IMR-90 (cell line): ENCODE measurements at regions not wholly inside any gene's neighbourhood (a gene's known extent, or its start where the extent isn't known, plus 50 kb on each side); places are given as distances from the start of the nearest gene placed in this dataset.

ENCODE experiments used
- ATAC-seq: fragments of 200-7000 bp; cut with Tn5 transposase; 2 replicates; pipeline ENCODE4 v1.9.1; 2020; ENCODE audit warnings: low read depth, mild to moderate bottlenecking, moderate library complexity
- BruUV-seq: library from RNA; stranded (reverse); fragments of 400-500 nt; replicated peaks from 2 replicates; lab custom pipeline; 2021; lab: Mats Ljungman, UMichigan
- CTCF ChIA-PET: fragments of 300-600 bp; formaldehyde crosslinking; extraction: SDS; loops from one replicate; lab custom pipeline; 2021; ENCODE audit warnings: antibody characterized with exemption; lab: Yijun Ruan, JAX
- POLR2A ChIA-PET: fragments of 300-600 bp; sonication (Branson Sonifier 250); formaldehyde crosslinking; loops from one replicate; lab custom pipeline; 2022; ENCODE audit warnings: antibody characterized with exemption; ENCODE audit not compliant: unreplicated experiment; lab: Charles Lee
- DNase-seq: peaks from one replicate; pipeline ENCODE4 v3.0.0; 2013
- H2AFZ ChIP-seq: replicated peaks from 2 replicates; pipeline ENCODE3; 2013; ENCODE audit warnings: low read length, mild to moderate bottlenecking; ENCODE audit not compliant: poor library complexity
- H2AK5ac ChIP-seq: 2 replicates; pipeline ENCODE4 v1.6.1; 2013; ENCODE audit warnings: low read depth, low read length, inconsistent platforms
- H2AK9ac ChIP-seq: replicated peaks from 2 replicates; pipeline ENCODE3; 2013; ENCODE audit warnings: mild to moderate bottlenecking, low read depth, low read length, moderate library complexity; ENCODE audit not compliant: poor library complexity
- H2BK120ac ChIP-seq: 2 replicates; pipeline ENCODE4 v1.6.1; 2013; ENCODE audit warnings: low read depth, low read length, inconsistent platforms
- H2BK15ac ChIP-seq: 3 replicates; pipeline ENCODE4 v1.6.1; 2013; ENCODE audit warnings: low read depth, low read length, inconsistent platforms
- H2BK20ac ChIP-seq: 2 replicates; pipeline ENCODE4 v1.6.1; 2013; ENCODE audit warnings: low read depth, mild to moderate bottlenecking, inconsistent platforms, low read length, moderate library complexity
- H2BK5ac ChIP-seq: 2 replicates; pipeline ENCODE4 v1.6.1; 2013; ENCODE audit warnings: mild to moderate bottlenecking, low read depth, low read length, inconsistent platforms; ENCODE audit not compliant: poor library complexity, severe bottlenecking
- H3K14ac ChIP-seq: replicated peaks from 2 replicates; pipeline ENCODE4 v1.6.1; 2013; ENCODE audit warnings: low read depth, low read length, inconsistent platforms
- H3K18ac ChIP-seq: 2 replicates; pipeline ENCODE4 v1.6.1; 2013; ENCODE audit warnings: low read depth, low read length, control low read depth
- H3K23ac ChIP-seq: 2 replicates; pipeline ENCODE4 v1.6.1; 2013; ENCODE audit warnings: low read depth, low read length, inconsistent platforms
- H3K27ac ChIP-seq: 2 replicates; pipeline ENCODE4 v1.5.1; 2013; ENCODE audit warnings: mild to moderate bottlenecking, control low read depth, low read length; ENCODE audit not compliant: insufficient read depth
- H3K27me3 ChIP-seq: 2 replicates; pipeline ENCODE4 v1.6.1; 2013; ENCODE audit warnings: low read length; ENCODE audit not compliant: control insufficient read depth, insufficient read depth
- H3K36me3 ChIP-seq: 2 replicates; pipeline ENCODE4 v1.6.1; 2013; ENCODE audit warnings: low read length, mixed read lengths; ENCODE audit not compliant: control insufficient read depth, insufficient read depth
- H3K4ac ChIP-seq: 2 replicates; pipeline ENCODE4 v1.6.1; 2013; ENCODE audit warnings: low read depth, low read length, inconsistent platforms
- H3K4me1 ChIP-seq: 2 replicates; pipeline ENCODE4 v1.6.1; 2013; ENCODE audit warnings: low read length, mixed read lengths; ENCODE audit not compliant: control insufficient read depth, insufficient read depth
- H3K4me2 ChIP-seq: 2 replicates; pipeline ENCODE4 v1.6.1; 2013; ENCODE audit warnings: low read depth, mild to moderate bottlenecking, control low read depth, low read length, moderate library complexity
- H3K4me3 ChIP-seq: 2 replicates; pipeline ENCODE4 v1.5.1; 2013; ENCODE audit warnings: low read depth, mild to moderate bottlenecking, control low read depth, low read length, moderate library complexity; ENCODE audit not compliant: insufficient read depth
- H3K56ac ChIP-seq: 2 replicates; pipeline ENCODE4 v1.6.1; 2013; ENCODE audit warnings: low read length, inconsistent platforms; ENCODE audit not compliant: insufficient read depth; ENCODE audit errors: extremely low read depth
- H3K79me1 ChIP-seq, 2 experiments: 2 replicates each; pipeline ENCODE4 v1.6.1; 2013; ENCODE audit warnings: low read length in 2 of 2, inconsistent platforms in 1 of 2, low read depth in 1 of 2
- H3K9ac ChIP-seq: 2 replicates; pipeline ENCODE4 v1.6.1; 2013; ENCODE audit warnings: low read depth, low read length, control low read depth
- H3K9me1 ChIP-seq: 2 replicates; pipeline ENCODE4 v1.6.1; 2013; ENCODE audit warnings: low read length, inconsistent platforms; ENCODE audit not compliant: insufficient read depth
- H3K9me3 ChIP-seq: 2 replicates; pipeline ENCODE4 v1.6.1; 2013; ENCODE audit warnings: low read length; ENCODE audit not compliant: control insufficient read depth, insufficient read depth
- H4K20me1 ChIP-seq: 2 replicates; pipeline ENCODE4 v1.6.1; 2013; ENCODE audit warnings: low read length, inconsistent platforms; ENCODE audit not compliant: insufficient read depth
- H4K5ac ChIP-seq: 2 replicates; pipeline ENCODE4 v1.6.1; 2013; ENCODE audit warnings: mild to moderate bottlenecking, low read depth, low read length, control low read depth
- H4K8ac ChIP-seq, 2 experiments: 2 replicates each; pipeline ENCODE4 v1.6.1; 2013; ENCODE audit warnings: low read depth in 2 of 2, low read length in 2 of 2, control low read depth in 1 of 2, inconsistent platforms in 1 of 2
- H4K91ac ChIP-seq: 2 replicates; pipeline ENCODE4 v1.6.1; 2013; ENCODE audit warnings: low read depth, low read length, inconsistent platforms; ENCODE audit not compliant: insufficient read depth
- BHLHE40 ChIP-seq: fragments of 150-350 bp; IDR thresholded peaks from 2 replicates; pipeline ENCODE4 v1.6.1; 2016; ENCODE audit warnings: mild to moderate bottlenecking, low read depth, low read length
- CEBPB ChIP-seq: IDR thresholded peaks from 2 replicates; pipeline ENCODE4 v1.6.1; 2012; ENCODE audit warnings: low read depth, low read length, improper control_type of control experiment
- CHD1 ChIP-seq: IDR thresholded peaks from 2 replicates; pipeline ENCODE4 v1.6.1; 2012; ENCODE audit warnings: low read depth, low read length, improper control_type of control experiment
- CTCF ChIP-seq: conservative IDR thresholded peaks from 2 replicates; pipeline ENCODE4 v1.5.1; 2012; ENCODE audit warnings: mild to moderate bottlenecking, low read depth, low read length, improper control_type of control experiment
- ELK1 ChIP-seq: fragments of 150-350 bp; IDR thresholded peaks from 2 replicates; pipeline ENCODE4 v1.6.1; 2016; ENCODE audit warnings: low read depth, mild to moderate bottlenecking, low read length, moderate library complexity, borderline replicate concordance
- FOS ChIP-seq: fragments of 150-350 bp; IDR thresholded peaks from 2 replicates; pipeline ENCODE4 v1.6.1; 2016; ENCODE audit warnings: low read depth, low read length
- MAFK ChIP-seq: IDR thresholded peaks from 2 replicates; pipeline ENCODE4 v1.6.1; 2012; ENCODE audit warnings: low read depth, low read length, improper control_type of control experiment
- MAZ ChIP-seq: IDR thresholded peaks from 2 replicates; pipeline ENCODE4 v1.6.1; 2012; ENCODE audit warnings: low read depth, mild to moderate bottlenecking, low read length, improper control_type of control experiment, moderate library complexity, borderline replicate concordance
- MXI1 ChIP-seq: IDR thresholded peaks from 2 replicates; pipeline ENCODE4 v1.6.1; 2012; ENCODE audit warnings: low read depth, mild to moderate bottlenecking, low read length, moderate library complexity, borderline replicate concordance
- POLR2A ChIP-seq: IDR thresholded peaks from 2 replicates; pipeline ENCODE4 v1.6.1; 2012; ENCODE audit warnings: mild to moderate bottlenecking, low read depth, low read length
- RAD21 ChIP-seq: IDR thresholded peaks from 2 replicates; pipeline ENCODE4 v1.6.1; 2012; ENCODE audit warnings: low read length, improper control_type of control experiment
- RCOR1 ChIP-seq: IDR thresholded peaks from 2 replicates; pipeline ENCODE4 v1.6.1; 2012; ENCODE audit warnings: mild to moderate bottlenecking, low read length, improper control_type of control experiment; ENCODE audit not compliant: insufficient replicate concordance
- RFX5 ChIP-seq: IDR thresholded peaks from 2 replicates; pipeline ENCODE4 v1.8.0; 2012; ENCODE audit warnings: low read depth, mild to moderate bottlenecking, low read length, moderate library complexity
- dilution Hi-C: fragments of 300-500 bp; cut with HindIII; formaldehyde crosslinking; loops from one replicate; pipeline ENCODE4 v1.14.3; 2018; ENCODE audit warnings: low sequenced_read_pairs; ENCODE audit not compliant: unreplicated experiment
- in situ Hi-C: fragments of 300-500 bp; cut with MboI; formaldehyde crosslinking; loops from 3 replicates; pipeline ENCODE4 v1.14.3; 2019; ENCODE audit warnings: low sequenced_read_pairs, inconsistent platforms, mixed read lengths
- intact Hi-C: fragments of 100-400 bp; cut with micrococcal nuclease; formaldehyde crosslinking; loops from 2 replicates; pipeline ENCODE4 v1.10.0; 2022
- TF ChIP-seq, protein P1 (sequence below): fragments of 150-350 bp; IDR thresholded peaks from 2 replicates; pipeline ENCODE4 v1.6.1; 2017; ENCODE audit warnings: mild to moderate bottlenecking, antibody characterized with exemption, low read length, low read depth

GRCh38 chr1:220950576-220950975, 71.3 kb downstream of the HLX start:
- intact Hi-C loops, result no loop called here
- no peaks in the 10 kb centered on the region for H3K9me1 ChIP-seq
- no peak for ATAC-seq
- no peak for DNase-seq
- no peaks in the 10 kb centered on the region for H3K27me3 ChIP-seq
- ChIA-PET POLR2A (no interaction called here), CTCF (no interaction called here)
- dilution Hi-C loops, result no loop called here
- no peak overlapping the region for H3K23ac ChIP-seq
- peaks cover 4% of the 10 kb centered on the region for H3K9me3 ChIP-seq
- H3K4ac ChIP-seq, result no peak overlapping the region
- no peak overlapping the region for H2AK9ac ChIP-seq
- H2BK5ac ChIP-seq, result no peak overlapping the region
- H2AK5ac ChIP-seq, result no peak overlapping the region
- H3K36me3 ChIP-seq, result no peaks in the 10 kb centered on the region
- H3K18ac ChIP-seq, result no peak overlapping the region
- H4K20me1 ChIP-seq, result no peaks in the 10 kb centered on the region
- no peak overlapping the region for H2AFZ ChIP-seq
- H2BK120ac ChIP-seq, result no peak overlapping the region
- no peak overlapping the region for H4K91ac ChIP-seq
- in situ Hi-C loops, result no loop called here
- no peak overlapping the region for H3K27ac ChIP-seq
- BruUV-seq, result no TSS peak
- H3K14ac ChIP-seq, result no peak overlapping the region
- no peak overlapping the region for H2BK15ac ChIP-seq
- no peak overlapping the region for H4K5ac ChIP-seq
- H3K56ac ChIP-seq, result no peak overlapping the region
- H2BK20ac ChIP-seq, result no peak overlapping the region
- TF ChIP-seq RFX5 (no peak), FOS (no peak), MAFK (no peak), ELK1 (no peak), RAD21 (no peak), MXI1 (no peak), POLR2A (no peak), MAZ (no peak), CHD1 (no peak), CTCF (no peak), RCOR1 (no peak), BHLHE40 (no peak), CEBPB (no peak)
- TF ChIP-seq, protein P1, sequence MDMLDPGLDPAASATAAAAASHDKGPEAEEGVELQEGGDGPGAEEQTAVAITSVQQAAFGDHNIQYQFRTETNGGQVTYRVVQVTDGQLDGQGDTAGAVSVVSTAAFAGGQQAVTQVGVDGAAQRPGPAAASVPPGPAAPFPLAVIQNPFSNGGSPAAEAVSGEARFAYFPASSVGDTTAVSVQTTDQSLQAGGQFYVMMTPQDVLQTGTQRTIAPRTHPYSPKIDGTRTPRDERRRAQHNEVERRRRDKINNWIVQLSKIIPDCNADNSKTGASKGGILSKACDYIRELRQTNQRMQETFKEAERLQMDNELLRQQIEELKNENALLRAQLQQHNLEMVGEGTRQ, result no peak
- H3K4me3 ChIP-seq, result no peak overlapping the region
- no peaks in the 10 kb centered on the region for H3K79me1 ChIP-seq
- no peak overlapping the region for H3K9ac ChIP-seq
- H3K4me2 ChIP-seq, result no peak overlapping the region
- no peaks in the 10 kb centered on the region; the same call in 1 of the 2 replicates for H3K4me1 ChIP-seq
- H4K8ac ChIP-seq, result no peak overlapping the region
